GM10266 (cell line): ENCODE measurements at regions not wholly inside any gene's neighbourhood (a gene's known extent, or its start where the extent isn't known, plus 50 kb on each side); places are given as distances from the start of the nearest gene placed in this dataset.

Experiments used
- DNase-seq: peaks from one replicate; pipeline ENCODE4 v3.0.0; 2012; ENCODE audit errors: extremely low spot score
- TF ChIP-seq, protein P1 (sequence below): IDR thresholded peaks from 2 replicates; pipeline ENCODE4 v1.5.1; 2012; ENCODE audit warnings: mild to moderate bottlenecking, low read depth; ENCODE audit not compliant: control insufficient read depth, insufficient read depth; ENCODE audit errors: missing control alignments

DNA sequence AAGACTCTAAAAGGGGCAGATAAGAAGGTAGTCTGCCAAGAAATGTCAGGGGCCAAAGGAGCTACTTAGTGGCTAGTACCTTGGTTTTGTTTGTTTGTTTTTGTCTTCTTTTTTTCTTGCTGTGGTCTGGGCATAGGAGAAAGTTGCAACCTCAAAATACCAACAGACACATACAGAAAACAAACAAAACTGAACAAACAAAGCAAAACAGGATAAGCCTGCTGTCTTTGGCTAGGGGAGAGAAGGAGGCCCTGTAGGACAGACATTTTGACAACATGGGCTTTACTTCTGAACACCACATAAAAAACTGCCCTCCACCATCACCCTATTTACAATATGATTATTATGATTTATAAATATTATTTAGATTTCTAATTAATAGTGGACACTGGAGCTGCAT, 460.8 kb downstream of the PTH2R start:
- TF ChIP-seq, protein P1, sequence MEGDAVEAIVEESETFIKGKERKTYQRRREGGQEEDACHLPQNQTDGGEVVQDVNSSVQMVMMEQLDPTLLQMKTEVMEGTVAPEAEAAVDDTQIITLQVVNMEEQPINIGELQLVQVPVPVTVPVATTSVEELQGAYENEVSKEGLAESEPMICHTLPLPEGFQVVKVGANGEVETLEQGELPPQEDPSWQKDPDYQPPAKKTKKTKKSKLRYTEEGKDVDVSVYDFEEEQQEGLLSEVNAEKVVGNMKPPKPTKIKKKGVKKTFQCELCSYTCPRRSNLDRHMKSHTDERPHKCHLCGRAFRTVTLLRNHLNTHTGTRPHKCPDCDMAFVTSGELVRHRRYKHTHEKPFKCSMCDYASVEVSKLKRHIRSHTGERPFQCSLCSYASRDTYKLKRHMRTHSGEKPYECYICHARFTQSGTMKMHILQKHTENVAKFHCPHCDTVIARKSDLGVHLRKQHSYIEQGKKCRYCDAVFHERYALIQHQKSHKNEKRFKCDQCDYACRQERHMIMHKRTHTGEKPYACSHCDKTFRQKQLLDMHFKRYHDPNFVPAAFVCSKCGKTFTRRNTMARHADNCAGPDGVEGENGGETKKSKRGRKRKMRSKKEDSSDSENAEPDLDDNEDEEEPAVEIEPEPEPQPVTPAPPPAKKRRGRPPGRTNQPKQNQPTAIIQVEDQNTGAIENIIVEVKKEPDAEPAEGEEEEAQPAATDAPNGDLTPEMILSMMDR = no peak
- no peak for DNase-seq

DNA sequence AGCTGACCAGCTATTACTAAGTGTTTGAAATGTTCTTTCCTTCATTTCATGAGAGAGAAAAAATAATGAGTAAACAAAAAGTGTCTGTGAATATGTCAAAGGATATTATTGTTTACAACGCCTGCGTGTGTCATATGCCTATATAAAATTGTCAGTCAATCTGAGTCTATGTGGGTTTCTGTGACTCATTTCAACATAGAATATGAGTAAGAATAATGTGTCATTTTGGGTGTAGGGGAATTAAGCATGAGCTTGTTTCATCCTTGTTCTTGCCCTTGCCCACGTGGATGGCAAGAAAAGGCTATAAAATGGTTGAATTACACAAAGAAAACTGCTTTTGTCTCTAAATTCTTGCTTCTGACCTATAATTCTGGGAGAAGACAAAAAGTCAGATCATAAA, 466.0 kb downstream of the PTH2R start:
- DNase-seq = no peak
- TF ChIP-seq, protein P1 = no peak

DNA sequence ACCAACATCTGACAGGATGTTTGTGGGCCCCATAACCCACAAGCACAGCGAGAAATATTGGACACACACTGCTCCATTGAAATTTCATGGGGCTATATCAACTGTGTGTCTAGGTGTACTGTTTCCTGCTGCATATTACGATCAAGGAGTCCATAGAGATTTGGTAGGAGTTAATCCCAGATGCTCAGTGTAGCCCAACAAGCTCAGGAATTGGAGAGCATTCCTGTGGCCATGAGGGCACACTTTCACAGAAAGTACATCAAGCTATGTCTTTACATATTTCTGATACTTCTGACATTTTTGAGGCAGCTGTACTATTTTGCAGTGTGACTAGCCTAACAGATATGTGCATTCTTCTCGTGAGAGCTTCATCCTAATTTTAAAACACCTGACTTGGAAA, 473.1 kb downstream of the PTH2R start:
- TF ChIP-seq, protein P1 = no peak
- no peak for DNase-seq

DNA sequence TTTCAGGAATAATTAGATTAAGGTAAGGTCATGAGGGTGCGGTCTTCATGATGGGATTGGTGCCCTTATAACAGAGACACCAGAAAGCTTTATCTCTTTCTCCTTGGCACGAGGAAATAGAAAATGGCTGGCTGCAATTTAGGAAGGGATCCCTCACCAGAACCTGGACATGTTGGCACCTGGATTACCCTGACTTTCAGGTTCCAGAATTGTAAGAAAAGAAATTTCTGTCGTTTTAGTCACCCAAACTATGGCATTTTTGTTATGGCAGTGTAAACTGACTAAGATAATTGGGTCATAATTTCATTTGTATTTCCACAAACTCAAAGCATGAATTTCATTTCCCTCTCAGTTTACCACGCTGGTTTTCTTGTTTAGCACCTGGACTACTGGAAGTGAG, 473.6 kb downstream of the PTH2R start:
- TF ChIP-seq, protein P1 = no peak
- no peak for DNase-seq

DNA sequence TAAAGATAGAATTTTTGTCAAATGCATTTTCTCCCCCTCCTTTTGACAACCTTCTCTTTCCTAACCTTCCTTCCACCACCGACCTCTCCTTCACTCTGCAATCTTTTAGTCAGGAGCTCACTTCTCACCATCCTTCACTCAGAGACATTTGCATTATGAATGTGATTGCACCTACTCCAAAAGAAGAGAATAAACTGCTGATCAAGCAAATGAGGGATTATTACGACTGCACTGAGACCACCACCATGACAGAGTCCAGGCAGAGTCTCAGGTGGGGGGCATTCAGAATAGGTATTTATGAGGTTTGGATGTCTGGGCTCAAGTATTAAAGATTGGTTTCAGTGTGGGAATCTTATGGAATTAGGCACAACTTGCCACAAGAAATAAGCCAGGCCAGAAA, 483.9 kb downstream of the PTH2R start:
- no peak for DNase-seq
- TF ChIP-seq, protein P1 = no peak

DNA sequence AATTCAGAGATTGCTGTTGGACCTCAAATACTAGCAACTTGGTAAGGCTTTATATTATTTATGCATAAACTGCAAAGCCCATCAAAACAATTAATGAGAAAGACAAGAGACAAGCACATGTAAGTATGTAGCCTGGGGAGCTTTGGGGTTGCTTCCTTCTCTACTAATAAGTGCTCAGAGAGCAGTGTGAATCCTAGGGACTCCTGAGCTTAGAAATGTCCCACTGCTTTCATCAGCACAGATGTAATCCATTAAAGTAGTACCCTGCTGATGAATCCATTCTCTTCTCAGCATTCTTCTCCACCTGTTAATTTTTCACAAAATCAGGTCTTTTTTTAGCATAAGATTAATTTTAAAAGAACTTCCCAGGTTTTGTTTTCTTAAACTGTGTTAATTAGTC, 485.6 kb downstream of the PTH2R start:
- TF ChIP-seq, protein P1 = no peak
- DNase-seq = no peak

DNA sequence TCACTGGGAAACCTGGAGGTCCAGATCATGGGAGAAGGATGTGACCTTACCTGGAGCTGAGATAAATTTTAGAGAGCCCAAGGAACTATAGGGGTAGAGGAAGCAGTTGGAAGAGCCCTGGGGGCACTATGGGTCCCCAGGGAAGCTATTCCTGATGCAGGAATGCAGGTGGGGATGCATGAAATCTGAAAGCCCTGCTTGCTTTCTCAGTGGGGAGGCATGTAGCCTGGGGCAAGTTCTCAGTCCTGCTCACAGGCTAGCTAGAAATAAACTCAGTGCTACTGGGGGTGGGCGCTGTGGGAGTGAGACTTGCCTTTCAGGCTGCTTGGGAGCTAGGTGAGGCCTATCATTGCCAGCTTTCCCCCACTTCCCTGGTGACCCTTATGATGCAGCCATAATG, 499.7 kb downstream of the PTH2R start:
- no peak for DNase-seq
- TF ChIP-seq, protein P1 = no peak

DNA sequence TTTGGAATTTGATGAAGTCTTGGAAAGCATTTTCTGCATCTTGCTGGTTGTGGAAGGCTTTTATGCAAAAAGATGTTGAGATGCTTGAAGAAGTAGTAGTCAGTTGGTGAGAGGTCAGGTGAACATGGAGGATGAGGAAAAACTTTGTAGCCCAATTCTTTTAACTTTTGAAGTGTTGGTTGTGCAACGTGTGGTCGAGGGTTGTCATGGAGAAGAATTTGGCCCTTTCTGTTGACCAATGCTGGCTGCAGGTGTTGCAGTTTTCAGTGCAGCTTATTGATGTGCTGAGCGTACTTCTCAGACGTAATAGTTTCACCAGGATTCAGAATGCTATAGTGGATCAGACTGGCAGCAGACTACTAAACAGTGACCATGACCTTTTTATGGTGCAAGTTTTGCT, 508.4 kb upstream of the MAP2 start:
- TF ChIP-seq, protein P1 = no peak
- DNase-seq = no peak
